GM12878 (cell line): ENCODE measurements at regions not wholly inside any gene's neighbourhood (a gene's known extent, or its start where the extent isn't known, plus 50 kb on each side); places are given as distances from the start of the nearest gene placed in this dataset.

Experiments
- ATAC-seq: fragments of 200-7000 bp; cut with Tn5 transposase; 3 replicates; pipeline ENCODE4 v1.9.1; 2020; ENCODE audit warnings: mild to moderate bottlenecking, moderate library complexity
- BruUV-seq: library from RNA; stranded (reverse); fragments of 400-500 nt; replicated peaks from 2 replicates; lab custom pipeline; 2021; lab: Mats Ljungman, UMichigan
- CTCF ChIA-PET: fragments of 300-600 bp; sonication (Branson Sonifier 250); formaldehyde crosslinking; extraction: SDS; loops from one replicate; lab custom pipeline; 2021; ENCODE audit warnings: inconsistent platforms; lab: Yijun Ruan, JAX
- POLR2A ChIA-PET: fragments of 350-600 bp; formaldehyde crosslinking; extraction: SDS; loops from one replicate; lab custom pipeline; 2021; ENCODE audit warnings: inconsistent platforms; lab: Charles Lee
- RAD21 ChIA-PET: fragments of 300-600 bp; sonication (Branson Sonifier 250); formaldehyde crosslinking; loops from one replicate; lab custom pipeline; 2023; ENCODE audit warnings: antibody characterized with exemption; ENCODE audit not compliant: unreplicated experiment; lab: Charles Lee
- SMC1A ChIA-PET: fragments of 300-600 bp; sonication (Branson Sonifier 250); formaldehyde crosslinking; loops from one replicate; lab custom pipeline; 2023; ENCODE audit not compliant: unreplicated experiment, uncharacterized antibody; lab: Charles Lee
- DNase-seq: peaks from one replicate; pipeline ENCODE4 v3.0.0-alpha.2; 2011; ENCODE audit warnings: low read depth, low spot score
- FAIRE-seq: peaks from 3 replicates; lab custom pipeline; 2011; peaks lifted over from hg19 to GRCh38; lab: Jason Lieb, UNC
- H2AFZ ChIP-seq: 2 replicates; pipeline ENCODE4 v1.6.0; 2011; ENCODE audit warnings: low read depth, low read length, control low read depth; ENCODE audit not compliant: control insufficient read depth
- H3K27ac ChIP-seq: 2 replicates; pipeline ENCODE4 v1.5.1; 2011; ENCODE audit warnings: control low read depth; ENCODE audit not compliant: control insufficient read depth, insufficient read depth
- H3K27me3 ChIP-seq, 2 experiments: replicated peaks in 1 of 2; 2 replicates each; pipeline versions ENCODE4 v1.6.0 to v1.6.1; 2011; ENCODE audit warnings: low read length in 1 of 2; ENCODE audit not compliant: control insufficient read depth in 2 of 2, insufficient read depth in 2 of 2
- H3K36me3 ChIP-seq, 2 experiments: 2 replicates each; pipeline ENCODE4 v1.5.1; 2011; ENCODE audit warnings: low read length in 1 of 2; ENCODE audit not compliant: control insufficient read depth in 2 of 2, insufficient read depth in 2 of 2
- H3K4me1 ChIP-seq: 2 replicates; pipeline ENCODE4 v1.6.1; 2011; ENCODE audit warnings: mild to moderate bottlenecking, low read length, moderate library complexity, mixed read lengths; ENCODE audit not compliant: control insufficient read depth, insufficient read depth
- H3K4me2 ChIP-seq: 2 replicates; pipeline ENCODE4 v1.6.0; 2011; ENCODE audit warnings: control low read depth; ENCODE audit not compliant: control insufficient read depth, insufficient read depth
- H3K4me3 ChIP-seq: fragments of 200-600 bp; sonication (generic); 2 replicates; pipeline ENCODE4 v1.5.1; 2016
- H3K79me2 ChIP-seq: 2 replicates; pipeline ENCODE4 v1.6.0; 2011; ENCODE audit warnings: low read length; ENCODE audit not compliant: control insufficient read depth, insufficient read depth
- H3K9ac ChIP-seq: 2 replicates; pipeline ENCODE4 v1.8.0; 2011; ENCODE audit warnings: low read length, control low read depth, mixed read lengths; ENCODE audit not compliant: control insufficient read depth, insufficient read depth
- H3K9me3 ChIP-seq: replicated peaks from 3 replicates; pipeline ENCODE4 v1.5.1; 2011; ENCODE audit warnings: mild to moderate bottlenecking, low read length; ENCODE audit not compliant: control insufficient read depth, insufficient read depth
- H4K20me1 ChIP-seq: 2 replicates; pipeline ENCODE4 v1.6.0; 2011; ENCODE audit not compliant: control insufficient read depth, insufficient read depth
- CEBPB ChIP-seq, 2 experiments: fragments of 150-350 bp in 1 of 2; IDR thresholded peaks; 2 replicates each; pipeline ENCODE4 v1.6.1; 2012 to 2014; ENCODE audit warnings: low read depth in 2 of 2, low read length in 2 of 2, borderline replicate concordance in 1 of 2, inconsistent platforms in 1 of 2
- EZH2 ChIP-seq: IDR thresholded peaks from 2 replicates; pipeline ENCODE4 v1.6.1; 2012; ENCODE audit warnings: low read depth, mild to moderate bottlenecking, control low read depth, inconsistent platforms, low read length, borderline replicate concordance; ENCODE audit not compliant: control insufficient read depth
- HDAC6 ChIP-seq: fragments of 200-600 bp; sonication (generic); IDR thresholded peaks from one replicate; pipeline ENCODE4 v1.8.0; 2017; ENCODE audit warnings: antibody characterized with exemption; ENCODE audit not compliant: unreplicated experiment
- REST ChIP-seq: IDR thresholded peaks from 2 replicates; pipeline ENCODE4 v1.6.1; 2012; ENCODE audit warnings: mild to moderate bottlenecking, low read depth, low read length
- WGBS: methylation state at CpG from one replicate; pipeline ENCODE4 v1.1.6; 2016; ENCODE audit warnings: low lambda C conversion rate; ENCODE audit not compliant: insufficient replicate concordance, insufficient coverage; ENCODE audit errors: missing lambda C conversion rate; 5-methylcytosine and 5-hydroxymethylcytosine counted together
- in situ Hi-C: fragments of 300-500 bp; cut with MboI; formaldehyde crosslinking; loops from 9 replicates; pipeline ENCODE4 v1.14.3; 2018; ENCODE audit warnings: mixed read lengths
- intact Hi-C: fragments of 100-400 bp; cut with micrococcal nuclease; formaldehyde crosslinking; loops from one replicate; pipeline ENCODE4 v1.14.2; 2022; ENCODE audit not compliant: unreplicated experiment

- TF ChIP-seq REST = no peak
Measured at GRCh38 chrX:107348051-107348450, 101.4 kb upstream of the FRMPD3 start (continued).

GRCh38 chrX:107348990-107349389 is 100.5 kb upstream of the FRMPD3 start:
- in situ Hi-C loops = no loop called here
- POLR2A ChIA-PET = no interaction called here
- TF ChIP-seq HDAC6 = no peak
- no peak for TF ChIP-seq CEBPB (IDR thresholded peaks at IDR 0.05; ENCODE audit: borderline replicate concordance in 1 of 2, low read depth in 2 of 2, low read length in 2 of 2)
- TF ChIP-seq EZH2 = no peak
- Histone ChIP-seq H3K27me3 (no peaks in the 10 kb centered on the region; a peak in 1 of 4 replicates), H3K4me1 (no peaks in the 10 kb centered on the region), H3K79me2 (no peaks in the 10 kb centered on the region), H2AFZ (no peak overlapping the region), H3K36me3 (no peaks in the 10 kb centered on the region), H3K9me3 (no peaks in the 10 kb centered on the region), H3K9ac (no peak overlapping the region), H3K27ac (no peak overlapping the region), H3K4me3 (no peak overlapping the region), H3K4me2 (no peak overlapping the region), H4K20me1 (no peaks in the 10 kb centered on the region; the same call in 1 of the 2 replicates)
- ATAC-seq (no peak), FAIRE-seq (no peak), DNase-seq (no peak)
- intact Hi-C loops = no loop called here
- RAD21 ChIA-PET = no interaction called here
- SMC1A ChIA-PET = no interaction called here
- CTCF ChIA-PET = no interaction called here
- BruUV-seq = no TSS peak
- 19% methylated on average over 1 of the region's 1 CpG for WGBS
